HEK293 (cell line): ENCODE measurements at regions not wholly inside any gene's neighbourhood (a gene's known extent, or its start where the extent isn't known, plus 50 kb on each side); places are given as distances from the start of the nearest gene placed in this dataset.

Source experiments
- CTCF ChIA-PET: fragments of 350-600 bp; formaldehyde crosslinking; extraction: SDS; loops from one replicate; lab custom pipeline; 2021; ENCODE audit warnings: antibody characterized with exemption; lab: Yijun Ruan, JAX
- POLR2A ChIA-PET: fragments of 300-600 bp; formaldehyde crosslinking; extraction: SDS; loops from one replicate; lab custom pipeline; 2020; ENCODE audit warnings: antibody characterized with exemption, inconsistent platforms; lab: Yijun Ruan, JAX
- H3K27ac ChIP-seq: fragments of 200-500 bp; sonication (Bioruptor generic); 2 replicates; pipeline ENCODE4 v1.5.1; 2014; ENCODE audit warnings: low read depth, low read length, control low read depth, inconsistent platforms; ENCODE audit errors: extremely low read depth
- H3K36me3 ChIP-seq, 2 experiments: fragments of 200-500 bp in 1 of 2; sonication (Bioruptor generic) in 1 of 2; 1 replicate in 1 of 2; 2 replicates in 1 of 2; pipeline ENCODE4 v1.5.1; 2014 to 2017; ENCODE audit warnings: inconsistent platforms in 2 of 2, low read length in 2 of 2; ENCODE audit not compliant: control insufficient read depth in 2 of 2, insufficient read depth in 1 of 2
- H3K4me1 ChIP-seq: fragments of 200-500 bp; sonication (Bioruptor generic); 2 replicates; pipeline ENCODE4 v1.5.1; 2014; ENCODE audit warnings: mild to moderate bottlenecking, low read length, inconsistent platforms; ENCODE audit not compliant: control insufficient read depth, insufficient read depth
- H3K4me3 ChIP-seq: 2 replicates; pipeline ENCODE4 v1.5.1; 2011; ENCODE audit warnings: low read depth, mild to moderate bottlenecking, control low read depth, low read length, moderate library complexity
- H3K9me3 ChIP-seq: fragments of 200-500 bp; sonication (Bioruptor generic); 2 replicates; pipeline ENCODE4 v1.5.1; 2014; ENCODE audit warnings: low read depth, low read length, inconsistent platforms; ENCODE audit not compliant: control insufficient read depth, insufficient read depth
- EGR2 ChIP-seq: fragments of 450-650 bp; formaldehyde crosslinking; IDR thresholded peaks from 2 replicates; pipeline ENCODE4 v1.5.1; 2016; ENCODE audit warnings: low read depth, missing biosample characterization, missing genetic modification characterization
- FEZF1 ChIP-seq: fragments of 450-650 bp; formaldehyde crosslinking; IDR thresholded peaks from 2 replicates; pipeline ENCODE4 v1.5.1; 2016; ENCODE audit warnings: missing biosample characterization, missing genetic modification characterization
- GLIS2 ChIP-seq: fragments of 450-650 bp; formaldehyde crosslinking; IDR thresholded peaks from 2 replicates; pipeline ENCODE4 v1.5.1; 2016; ENCODE audit warnings: missing biosample characterization, missing genetic modification characterization
- HOXD13 ChIP-seq: sonication (generic); formaldehyde crosslinking; IDR thresholded peaks from 2 replicates; pipeline ENCODE4 v1.8.0; 2022; ENCODE audit warnings: missing genetic modification reagents, borderline replicate concordance
- PRDM6 ChIP-seq: fragments of 450-650 bp; formaldehyde crosslinking; IDR thresholded peaks from 2 replicates; pipeline ENCODE4 v1.5.1; 2017; ENCODE audit warnings: missing biosample characterization, missing genetic modification characterization
- RBAK ChIP-seq: fragments of 450-650 bp; formaldehyde crosslinking; IDR thresholded peaks from 2 replicates; pipeline ENCODE4 v1.5.1; 2016; ENCODE audit warnings: missing biosample characterization, missing genetic modification characterization
- SP7 ChIP-seq: fragments of 450-650 bp; formaldehyde crosslinking; IDR thresholded peaks from 2 replicates; pipeline ENCODE4 v1.5.1; 2016; ENCODE audit warnings: missing biosample characterization, missing genetic modification characterization
- ZFP3 ChIP-seq: fragments of 450-650 bp; formaldehyde crosslinking; IDR thresholded peaks from 2 replicates; pipeline ENCODE4 v1.5.1; 2016; ENCODE audit warnings: low read depth, missing biosample characterization, missing genetic modification characterization
- ZFP41 ChIP-seq: fragments of 450-650 bp; formaldehyde crosslinking; IDR thresholded peaks from 2 replicates; pipeline ENCODE4 v1.5.1; 2016; ENCODE audit warnings: missing biosample characterization, missing genetic modification characterization, borderline replicate concordance
- ZNF114 ChIP-seq: fragments of 450-650 bp; formaldehyde crosslinking; IDR thresholded peaks from 2 replicates; pipeline ENCODE4 v1.5.0; 2017; ENCODE audit warnings: missing biosample characterization, missing genetic modification characterization
- ZNF157 ChIP-seq: fragments of 450-650 bp; formaldehyde crosslinking; IDR thresholded peaks from 2 replicates; pipeline ENCODE4 v1.5.1; 2016; ENCODE audit warnings: missing biosample characterization, missing genetic modification characterization
- ZNF184 ChIP-seq: fragments of 450-650 bp; IDR thresholded peaks from 2 replicates; pipeline ENCODE4 v1.5.1; 2018; ENCODE audit warnings: missing biosample characterization, mild to moderate bottlenecking, missing genetic modification characterization
- ZNF223 ChIP-seq: fragments of 450-650 bp; formaldehyde crosslinking; IDR thresholded peaks from 2 replicates; pipeline ENCODE4 v1.5.1; 2016; ENCODE audit warnings: missing biosample characterization, missing genetic modification characterization
- ZNF302 ChIP-seq: fragments of 450-650 bp; formaldehyde crosslinking; IDR thresholded peaks from 2 replicates; pipeline ENCODE4 v1.5.1; 2016; ENCODE audit warnings: missing biosample characterization, missing genetic modification characterization, low read depth
- ZNF394 ChIP-seq: fragments of 450-650 bp; formaldehyde crosslinking; IDR thresholded peaks from 2 replicates; pipeline ENCODE4 v1.5.1; 2016; ENCODE audit warnings: missing biosample characterization, missing genetic modification characterization, mild to moderate bottlenecking, moderate library complexity, borderline replicate concordance
- ZNF529 ChIP-seq: fragments of 450-650 bp; formaldehyde crosslinking; IDR thresholded peaks from 2 replicates; pipeline ENCODE4 v1.5.1; 2017; ENCODE audit warnings: missing genetic modification characterization, missing biosample characterization; ENCODE audit not compliant: insufficient replicate concordance
- ZNF544 ChIP-seq: fragments of 450-650 bp; formaldehyde crosslinking; IDR thresholded peaks from 2 replicates; pipeline ENCODE4 v1.5.0; 2017; ENCODE audit warnings: missing biosample characterization, missing genetic modification characterization
- ZNF548 ChIP-seq: fragments of 450-650 bp; formaldehyde crosslinking; IDR thresholded peaks from 2 replicates; pipeline ENCODE4 v1.5.1; 2016; ENCODE audit warnings: missing biosample characterization, missing genetic modification characterization
- ZNF585B ChIP-seq: fragments of 450-650 bp; formaldehyde crosslinking; IDR thresholded peaks from 2 replicates; pipeline ENCODE4 v1.5.1; 2016; ENCODE audit warnings: missing biosample characterization, missing genetic modification characterization
- ZNF623 ChIP-seq: fragments of 450-650 bp; formaldehyde crosslinking; IDR thresholded peaks from 2 replicates; pipeline ENCODE4 v1.5.1; 2016; ENCODE audit warnings: missing biosample characterization, missing genetic modification characterization
- ZNF785 ChIP-seq: fragments of 450-650 bp; formaldehyde crosslinking; IDR thresholded peaks from 2 replicates; pipeline ENCODE4 v1.5.1; 2016; ENCODE audit warnings: missing biosample characterization, missing genetic modification characterization
- ZNF830 ChIP-seq: fragments of 450-650 bp; IDR thresholded peaks from 2 replicates; pipeline ENCODE4 v1.5.0; 2018; ENCODE audit warnings: missing biosample characterization, missing genetic modification characterization, low read depth, mild to moderate bottlenecking, moderate library complexity
- TF ChIP-seq, protein P1 (sequence below): fragments of 450-650 bp; formaldehyde crosslinking; IDR thresholded peaks from 2 replicates; pipeline ENCODE4 v1.5.1; 2017; ENCODE audit warnings: missing biosample characterization, mild to moderate bottlenecking, missing genetic modification characterization, moderate library complexity
- TF ChIP-seq, protein P2 (sequence below): IDR thresholded peaks from 2 replicates; pipeline ENCODE4 v1.6.1; 2011; ENCODE audit warnings: mild to moderate bottlenecking, low read depth, low read length, borderline replicate concordance

GRCh38 chr3:144585408-144585807 lies 613.8 kb downstream of the DIPK2A start (continued):
- TF ChIP-seq FEZF1 (tag by site-specific recombination) (no peak), ZNF157 (tag by site-specific recombination) (no peak), ZNF184 (no peak), HOXD13 (no peak), RBAK (no peak), ZNF830 (tag by site-specific recombination) (no peak)

DNA sequence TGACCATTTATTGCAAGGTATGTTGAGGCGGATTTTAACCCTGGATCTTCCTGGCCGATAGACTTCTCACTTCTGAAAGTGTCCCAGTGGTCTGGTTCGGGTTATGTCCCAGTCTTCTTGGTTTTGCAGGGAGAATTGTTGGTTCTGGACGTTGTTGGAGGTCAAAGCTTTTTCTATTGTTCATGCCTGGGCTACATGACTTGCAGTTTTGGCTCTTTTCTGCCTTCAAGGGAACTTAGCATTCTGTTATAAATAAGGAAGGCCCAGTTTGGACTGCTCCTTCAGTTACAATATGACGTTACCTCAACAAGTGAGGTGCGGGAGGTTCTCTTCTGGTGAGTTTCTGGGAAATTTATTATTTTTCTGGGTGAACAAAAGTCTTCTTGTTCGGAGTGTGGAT lies 614.3 kb downstream of the DIPK2A start:
- no peak overlapping the region for H3K4me3 ChIP-seq
- CTCF ChIA-PET, result no interaction called here
- H3K4me1 ChIP-seq, result no peaks in the 10 kb centered on the region
- H3K36me3 ChIP-seq, result no peaks in the 10 kb centered on the region
- no peak overlapping the region for H3K27ac ChIP-seq
- POLR2A ChIA-PET, result no interaction called here
- H3K9me3 ChIP-seq, result no peaks in the 10 kb centered on the region
- TF ChIP-seq EGR2 (no peak), ZNF830 (tag by site-specific recombination) (no peak), ZNF529 (tag by site-specific recombination) (no peak), ZNF302 (tag by site-specific recombination) (no peak), ZNF394 (tag by site-specific recombination) (no peak)
- TF ChIP-seq, protein P1, sequence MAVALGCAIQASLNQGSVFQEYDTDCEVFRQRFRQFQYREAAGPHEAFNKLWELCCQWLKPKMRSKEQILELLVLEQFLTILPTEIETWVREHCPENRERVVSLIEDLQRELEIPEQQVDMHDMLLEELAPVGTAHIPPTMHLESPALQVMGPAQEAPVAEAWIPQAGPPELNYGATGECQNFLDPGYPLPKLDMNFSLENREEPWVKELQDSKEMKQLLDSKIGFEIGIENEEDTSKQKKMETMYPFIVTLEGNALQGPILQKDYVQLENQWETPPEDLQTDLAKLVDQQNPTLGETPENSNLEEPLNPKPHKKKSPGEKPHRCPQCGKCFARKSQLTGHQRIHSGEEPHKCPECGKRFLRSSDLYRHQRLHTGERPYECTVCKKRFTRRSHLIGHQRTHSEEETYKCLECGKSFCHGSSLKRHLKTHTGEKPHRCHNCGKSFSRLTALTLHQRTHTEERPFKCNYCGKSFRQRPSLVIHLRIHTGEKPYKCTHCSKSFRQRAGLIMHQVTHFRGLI (tag by site-specific recombination), result no peak

- Histone ChIP-seq H3K9me3 (no peaks in the 10 kb centered on the region), H3K4me3 (no peak overlapping the region), H3K27ac (no peak overlapping the region), H3K36me3 (no peaks in the 10 kb centered on the region), H3K4me1 (no peaks in the 10 kb centered on the region)
- TF ChIP-seq ZNF223 (tag by site-specific recombination), result no peak
- no peak for TF ChIP-seq ZFP41 (tag by site-specific recombination)
- no peak for TF ChIP-seq SP7 (tag by site-specific recombination)
- no peak for TF ChIP-seq ZNF114 (tag by site-specific recombination)
- no peak for TF ChIP-seq ZNF548
- TF ChIP-seq, protein P2, sequence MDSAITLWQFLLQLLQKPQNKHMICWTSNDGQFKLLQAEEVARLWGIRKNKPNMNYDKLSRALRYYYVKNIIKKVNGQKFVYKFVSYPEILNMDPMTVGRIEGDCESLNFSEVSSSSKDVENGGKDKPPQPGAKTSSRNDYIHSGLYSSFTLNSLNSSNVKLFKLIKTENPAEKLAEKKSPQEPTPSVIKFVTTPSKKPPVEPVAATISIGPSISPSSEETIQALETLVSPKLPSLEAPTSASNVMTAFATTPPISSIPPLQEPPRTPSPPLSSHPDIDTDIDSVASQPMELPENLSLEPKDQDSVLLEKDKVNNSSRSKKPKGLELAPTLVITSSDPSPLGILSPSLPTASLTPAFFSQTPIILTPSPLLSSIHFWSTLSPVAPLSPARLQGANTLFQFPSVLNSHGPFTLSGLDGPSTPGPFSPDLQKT, result no peak
- no peak for TF ChIP-seq ZNF785
- no peak for TF ChIP-seq ZFP3 (tag by site-specific recombination)
- ChIA-PET CTCF (no interaction called here), POLR2A (no interaction called here)
These were observed 614.8 kb downstream of the DIPK2A start for GRCh38 chr3:144586382-144586781.

- POLR2A ChIA-PET, result no interaction called here
These were observed 619.2 kb downstream of the DIPK2A start for GRCh38 chr3:144590854-144591253.

More at GRCh38 chr3:144590854-144591253, 619.2 kb downstream of the DIPK2A start:
- CTCF ChIA-PET, result no interaction called here
- Histone ChIP-seq H3K36me3 (no peaks in the 10 kb centered on the region), H3K4me3 (no peak overlapping the region), H3K27ac (no peak overlapping the region), H3K4me1 (no peaks in the 10 kb centered on the region), H3K9me3 (no peaks in the 10 kb centered on the region)
- TF ChIP-seq ZNF585B (tag by site-specific recombination), result no peak
- TF ChIP-seq ZNF529 (tag by site-specific recombination), result no peak
- TF ChIP-seq GLIS2 (tag by site-specific recombination), result no peak
- no peak for TF ChIP-seq ZNF544
- TF ChIP-seq PRDM6 (tag by site-specific recombination), result no peak
- no peak for TF ChIP-seq ZNF623 (tag by site-specific recombination)
